ENCODE measurements at regions not wholly inside any gene's neighbourhood (a gene's known extent, or its start where the extent isn't known, plus 50 kb on each side); places are given as distances from the start of the nearest gene placed in this dataset.

- DNase-seq = no peak
Measured at GRCh38 chr2:157933160-157933920, 57.2 kb upstream of the ACVR1 start.

GRCh38 chr2:157932480-157933159 lies 56.5 kb upstream of the ACVR1 start:
- no peak for DNase-seq

DNA sequence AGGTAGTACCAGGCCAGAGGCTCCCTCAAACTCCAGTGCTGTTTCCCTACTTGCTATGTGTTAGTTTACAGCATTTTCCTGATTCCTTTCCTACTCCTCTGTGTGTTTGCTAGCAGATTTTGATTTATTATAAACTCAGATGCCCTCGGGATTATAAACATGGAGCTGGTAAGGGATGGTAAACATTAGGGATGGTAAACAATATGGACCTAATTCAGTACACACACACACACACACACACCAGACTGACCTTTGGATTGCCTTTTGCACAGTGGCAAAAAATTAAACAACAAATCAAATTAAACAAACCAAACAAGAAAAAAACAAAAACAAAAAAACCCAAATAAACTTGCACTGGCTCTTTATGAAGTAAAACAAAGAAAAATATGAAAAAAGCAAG lies 55.4 kb upstream of the ACVR1 start:
- DNase-seq = no peak

GRCh38 chr2:157930728-157931127 lies 54.6 kb upstream of the ACVR1 start:
- no peak for DNase-seq

DNA sequence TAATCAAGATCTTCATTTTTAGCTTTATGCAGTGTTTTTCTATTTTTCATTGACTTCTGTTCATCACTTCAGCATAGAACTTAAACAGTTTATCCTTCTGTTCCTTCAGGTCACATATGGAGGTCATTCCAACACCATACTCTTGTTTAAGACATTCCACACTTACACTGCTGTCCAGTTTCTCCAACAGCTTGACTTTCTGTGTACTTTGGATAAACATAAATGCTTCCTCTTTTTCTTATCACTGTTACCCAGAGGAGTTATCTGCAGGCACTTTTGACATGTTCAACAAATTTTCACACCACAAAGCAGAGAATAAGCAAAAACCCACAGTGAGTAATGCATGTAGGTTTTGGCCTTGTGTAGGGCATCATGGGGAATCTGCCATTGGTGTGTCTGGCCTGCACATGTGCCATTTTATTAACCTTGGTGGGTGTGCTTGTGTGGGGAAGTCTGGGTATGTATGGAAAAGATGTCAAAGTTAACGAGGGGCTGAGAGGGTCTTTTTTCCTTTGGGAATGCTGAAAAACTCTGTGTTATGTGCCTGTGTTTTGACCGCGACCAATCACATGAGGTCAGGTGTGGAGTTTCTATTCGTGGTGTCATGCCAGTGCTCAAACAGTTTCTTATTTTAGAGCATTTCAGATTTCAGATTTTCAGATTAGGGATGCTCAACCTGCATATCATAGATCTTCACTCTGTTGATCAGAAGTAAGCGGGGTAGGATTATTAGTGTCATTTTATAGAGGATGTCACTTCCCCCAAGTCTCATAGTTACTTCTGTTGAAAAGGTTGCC lies 53.9 kb upstream of the ACVR1 start:
- DNase-seq = no peak

DNA sequence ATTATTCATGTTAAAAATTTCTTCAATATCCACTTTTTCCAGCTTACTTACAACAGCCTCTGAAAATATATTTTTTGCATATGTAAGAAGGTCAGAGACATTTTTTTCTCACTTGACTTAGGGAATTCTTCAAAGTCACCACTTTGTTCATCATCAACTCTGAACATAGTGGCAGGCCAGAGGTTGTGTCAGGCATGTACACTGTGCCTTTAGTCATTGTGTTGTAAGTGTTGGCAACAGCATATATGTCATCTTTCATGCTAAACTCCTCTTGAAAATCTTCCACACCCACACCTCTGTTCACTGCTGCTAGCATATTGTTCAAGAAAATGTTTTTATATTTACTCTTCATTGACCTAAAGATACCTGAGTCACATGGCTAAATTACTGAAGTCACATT lies 52.2 kb upstream of the ACVR1 start:
- no peak for DNase-seq

DNA sequence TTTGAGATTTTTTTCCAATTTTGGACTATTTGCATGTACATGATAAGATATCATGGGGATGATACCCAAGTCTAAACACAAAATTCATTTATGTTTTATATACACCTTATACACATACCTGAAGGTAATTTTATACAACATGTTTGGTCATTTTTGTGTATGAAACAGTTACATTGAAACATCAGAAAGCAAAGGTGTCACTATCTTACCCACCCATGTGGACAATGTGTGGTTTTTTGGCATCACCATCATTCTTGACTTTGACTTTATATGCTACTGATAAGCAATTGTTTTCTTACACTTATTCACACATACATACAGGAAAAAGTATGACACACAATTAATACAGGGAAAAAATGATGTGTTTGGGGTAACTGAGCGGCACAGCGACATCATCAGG lies 51.0 kb upstream of the ACVR1 start:
- no peak for DNase-seq

Data from CD4-positive, alpha-beta T cell treated with Interleukin-17A for 1 hour (primary cell).